HepG2 (cell line): ENCODE measurements at regions not wholly inside any gene's neighbourhood (a gene's known extent, or its start where the extent isn't known, plus 50 kb on each side); places are given as distances from the start of the nearest gene placed in this dataset.
A peak's percentile ranks its signal among the peaks of the same experiment; 100 is the strongest.

ENCODE experiments used
- ARID3A ChIP-seq: IDR thresholded peaks from 2 replicates; pipeline ENCODE4 v1.6.1; 2012; ENCODE audit warnings: low read depth, low read length, improper control_type of control experiment
- ASH2L ChIP-seq: fragments of 300-600, 200-600 bp; sonication (generic); IDR thresholded peaks from 2 replicates; pipeline ENCODE4 v1.7.0; 2017; ENCODE audit warnings: low read depth, mild to moderate bottlenecking, moderate library complexity, mixed read lengths, low read length; ENCODE audit not compliant: insufficient read length
- BORCS8-MEF2B ChIP-seq: sonication (generic); formaldehyde crosslinking; IDR thresholded peaks from 2 replicates; pipeline ENCODE4 v1.8.0; 2022; ENCODE audit warnings: mild to moderate bottlenecking, missing genetic modification reagents
- CSRNP1 ChIP-seq: sonication (generic); formaldehyde crosslinking; IDR thresholded peaks from 2 replicates; pipeline ENCODE4 v1.8.1; 2023; ENCODE audit warnings: mild to moderate bottlenecking, missing genetic modification reagents
- DNMT1 ChIP-seq: sonication (generic); formaldehyde crosslinking; IDR thresholded peaks from 2 replicates; pipeline ENCODE4 v1.5.1; 2020; ENCODE audit warnings: mild to moderate bottlenecking, missing genetic modification reagents
- GATAD2A ChIP-seq: IDR thresholded peaks from 2 replicates; pipeline ENCODE4 v1.6.1; 2016
- GRHL1 ChIP-seq: sonication (generic); formaldehyde crosslinking; conservative IDR thresholded peaks from 2 replicates; pipeline ENCODE4 v1.8.0; 2022; ENCODE audit warnings: missing genetic modification reagents
- MAFK ChIP-seq, 2 experiments: IDR thresholded peaks in 1 of 2; conservative IDR thresholded peaks in 1 of 2; 2 replicates each; pipeline ENCODE4 v1.6.1; 2011; ENCODE audit warnings: improper control_type of control experiment in 2 of 2, low read length in 2 of 2
- NR2F1 ChIP-seq, 2 experiments: fragments of 450-650 bp in 1 of 2; formaldehyde crosslinking in 1 of 2; IDR thresholded peaks; 2 replicates each; pipeline versions ENCODE4 v1.5.0 to v1.6.1; 2016 to 2020; ENCODE audit warnings: mild to moderate bottlenecking in 1 of 2, missing compliant biosample characterization in 1 of 2, missing genetic modification reagents in 1 of 2, moderate library complexity in 1 of 2
- PRDM4 ChIP-seq: sonication (generic); formaldehyde crosslinking; IDR thresholded peaks from 2 replicates; pipeline ENCODE4 v1.9.0; 2021; ENCODE audit warnings: missing genetic modification reagents, borderline replicate concordance
- SALL2 ChIP-seq: sonication (generic); formaldehyde crosslinking; IDR thresholded peaks from 2 replicates; pipeline ENCODE4 v1.8.1; 2023; ENCODE audit warnings: mild to moderate bottlenecking, missing genetic modification reagents, inconsistent platforms
- SMAD3 ChIP-seq: sonication (generic); formaldehyde crosslinking; IDR thresholded peaks from 2 replicates; pipeline ENCODE4 v1.4.0; 2020; ENCODE audit warnings: missing genetic modification reagents
- STAG1 ChIP-seq: sonication (generic); formaldehyde crosslinking; IDR thresholded peaks from 2 replicates; pipeline ENCODE4 v1.4.0; 2020; ENCODE audit warnings: missing genetic modification reagents
- TOE1 ChIP-seq: sonication (generic); formaldehyde crosslinking; IDR thresholded peaks from 2 replicates; pipeline ENCODE4 v1.4.0; 2020; ENCODE audit warnings: mild to moderate bottlenecking, missing genetic modification reagents
- USF2 ChIP-seq, 2 experiments: sonication (generic) in 1 of 2; formaldehyde crosslinking in 1 of 2; IDR thresholded peaks; 2 replicates each; pipeline versions ENCODE4 v1.5.1 to v1.6.1; 2011 to 2020; ENCODE audit warnings: borderline replicate concordance in 1 of 2, low read depth in 1 of 2, low read length in 1 of 2, mild to moderate bottlenecking in 1 of 2, missing genetic modification reagents in 1 of 2, moderate library complexity in 1 of 2
- ZBTB7B ChIP-seq: sonication (generic); formaldehyde crosslinking; IDR thresholded peaks from 2 replicates; pipeline ENCODE4 v1.4.0; 2020; ENCODE audit warnings: missing genetic modification reagents
- ZNF260 ChIP-seq: sonication (generic); formaldehyde crosslinking; IDR thresholded peaks from 2 replicates; pipeline ENCODE4 v1.4.0; 2020; ENCODE audit warnings: missing genetic modification reagents, low read depth, mild to moderate bottlenecking, borderline replicate concordance
- ZNF839 ChIP-seq: sonication (generic); formaldehyde crosslinking; IDR thresholded peaks from 2 replicates; pipeline ENCODE4 v1.4.0; 2020; ENCODE audit warnings: missing genetic modification reagents, mild to moderate bottlenecking, borderline replicate concordance
- ZZZ3 ChIP-seq: sonication (generic); formaldehyde crosslinking; IDR thresholded peaks from 2 replicates; pipeline ENCODE4 v1.4.0; 2020; ENCODE audit warnings: missing genetic modification reagents, mild to moderate bottlenecking, borderline replicate concordance

GRCh38 chr19:5403968-5404640 is 51.1 kb upstream of the ZNRF4 start (continued):
- TF ChIP-seq ARID3A: no peak
- no peak for TF ChIP-seq GRHL1 (CRISPR knock-in tag)
- no peak for TF ChIP-seq ZBTB7B (CRISPR knock-in tag)
- TF ChIP-seq NR2F1 (CRISPR knock-in tag; IDR thresholded peaks at IDR 0.05): no peak
- peak; percentile 41; the same call in 1 of the 2 replicates for TF ChIP-seq GATAD2A (CRISPR knock-in tag)
- peak; percentile 97 for TF ChIP-seq SMAD3 (CRISPR knock-in tag)
- TF ChIP-seq STAG1: peak; percentile 19; the same call in 1 of the 2 replicates
- no peak for TF ChIP-seq CSRNP1
- no peak for TF ChIP-seq PRDM4 (CRISPR knock-in tag)
- no peak for TF ChIP-seq SALL2 (CRISPR knock-in tag)
- no peak for TF ChIP-seq ZNF839 (CRISPR knock-in tag)
- TF ChIP-seq ASH2L: no peak
- no peak for TF ChIP-seq DNMT1 (CRISPR knock-in tag)
- TF ChIP-seq TOE1 (CRISPR knock-in tag): no peak; the same call in 1 of the 2 replicates
- TF ChIP-seq MAFK (conservative IDR thresholded peaks at IDR 0.05 in 1 of 2, IDR thresholded peaks at IDR 0.05 in 1 of 2; ENCODE audit: low read length in 2 of 2): no peak
- TF ChIP-seq USF2 (IDR thresholded peaks at IDR 0.05; ENCODE audit: low read depth, low read length): no peak
- no peak for TF ChIP-seq USF2 (CRISPR knock-in tag; IDR thresholded peaks at IDR 0.05; ENCODE audit: borderline replicate concordance)
- TF ChIP-seq ZNF260: no peak
- no peak for TF ChIP-seq ZZZ3
- TF ChIP-seq BORCS8-MEF2B (CRISPR knock-in tag): peak; percentile 87
